ENCODE measurements at regions not wholly inside any gene's neighbourhood (a gene's known extent, or its start where the extent isn't known, plus 50 kb on each side); places are given as distances from the start of the nearest gene placed in this dataset.
"Not testable (repeated sequence)": the region's sequence is repeated elsewhere in the genome, so short reads cannot be mapped to it uniquely, and the experiment has no call there.

GRCh38 chr6:60450428-60450827 is 1835.6 kb downstream of the KHDRBS2 start:
- H3K79me2 ChIP-seq (ENCODE audit: insufficient read depth, low read length); H3K9me3 Mint-ChIP-seq (ENCODE audit: unreplicated experiment); H4K20me1 ChIP-seq (ENCODE audit: insufficient read depth, low read length); H3K36me3 Mint-ChIP-seq (ENCODE audit: low read depth, unreplicated experiment); H2AFZ ChIP-seq (ENCODE audit: low read depth, low read length); H3K27me3 Mint-ChIP-seq (ENCODE audit: low read depth, unreplicated experiment); H3K4me2 ChIP-seq (ENCODE audit: low read length); H3K4me1 ChIP-seq (ENCODE audit: insufficient read depth, low read length); H3K4me1 Mint-ChIP-seq (ENCODE audit: low read depth, unreplicated experiment); H3K9me3 ChIP-seq (ENCODE audit: insufficient read depth, low read depth, low read length); H3K27me3 ChIP-seq (ENCODE audit: insufficient read depth, low read length); H3K27ac Mint-ChIP-seq (ENCODE audit: unreplicated experiment); H3K4me3 Mint-ChIP-seq (ENCODE audit: unreplicated experiment); DNase-seq (ENCODE audit: low read depth); FAIRE-seq; H3K27ac ChIP-seq (ENCODE audit: low read depth, low read length); H3K9ac ChIP-seq (ENCODE audit: low read length); H3K36me3 ChIP-seq (ENCODE audit: insufficient read depth, low read length); H3K4me3 ChIP-seq (ENCODE audit: insufficient read depth, low read depth, low read length): not testable (repeated sequence)

GRCh38 chr6:60444532-60444931 is 1841.5 kb downstream of the KHDRBS2 start:
- H3K4me2 ChIP-seq (ENCODE audit: low read length); H3K9me3 ChIP-seq (ENCODE audit: insufficient read depth, low read depth, low read length); H3K27me3 Mint-ChIP-seq (ENCODE audit: low read depth, unreplicated experiment); H3K27ac ChIP-seq (ENCODE audit: low read depth, low read length); H4K20me1 ChIP-seq (ENCODE audit: insufficient read depth, low read length); H3K27ac Mint-ChIP-seq (ENCODE audit: unreplicated experiment); DNase-seq (ENCODE audit: low read depth); H3K9ac ChIP-seq (ENCODE audit: low read length); H3K9me3 Mint-ChIP-seq (ENCODE audit: unreplicated experiment); H3K4me3 Mint-ChIP-seq (ENCODE audit: unreplicated experiment); H3K4me1 Mint-ChIP-seq (ENCODE audit: low read depth, unreplicated experiment); H3K4me3 ChIP-seq (ENCODE audit: insufficient read depth, low read depth, low read length); FAIRE-seq; H3K36me3 Mint-ChIP-seq (ENCODE audit: low read depth, unreplicated experiment); H3K27me3 ChIP-seq (ENCODE audit: insufficient read depth, low read length); H3K79me2 ChIP-seq (ENCODE audit: insufficient read depth, low read length); H2AFZ ChIP-seq (ENCODE audit: low read depth, low read length); H3K36me3 ChIP-seq (ENCODE audit: insufficient read depth, low read length); H3K4me1 ChIP-seq (ENCODE audit: insufficient read depth, low read length): not testable (repeated sequence)

GRCh38 chr6:60439709-60440108 is 1846.3 kb downstream of the KHDRBS2 start:
- not testable (repeated sequence) for H3K4me2 ChIP-seq (ENCODE audit: low read length); H3K27me3 ChIP-seq (ENCODE audit: insufficient read depth, low read length); H3K36me3 ChIP-seq (ENCODE audit: insufficient read depth, low read length); H3K27ac Mint-ChIP-seq (ENCODE audit: unreplicated experiment); FAIRE-seq; H3K4me3 ChIP-seq (ENCODE audit: insufficient read depth, low read depth, low read length); H3K4me1 Mint-ChIP-seq (ENCODE audit: low read depth, unreplicated experiment); H3K27ac ChIP-seq (ENCODE audit: low read depth, low read length); DNase-seq (ENCODE audit: low read depth); H4K20me1 ChIP-seq (ENCODE audit: insufficient read depth, low read length); H3K9ac ChIP-seq (ENCODE audit: low read length); H3K9me3 Mint-ChIP-seq (ENCODE audit: unreplicated experiment); H3K27me3 Mint-ChIP-seq (ENCODE audit: low read depth, unreplicated experiment); H3K4me3 Mint-ChIP-seq (ENCODE audit: unreplicated experiment); H3K79me2 ChIP-seq (ENCODE audit: insufficient read depth, low read length); H3K9me3 ChIP-seq (ENCODE audit: insufficient read depth, low read depth, low read length); H3K36me3 Mint-ChIP-seq (ENCODE audit: low read depth, unreplicated experiment); H3K4me1 ChIP-seq (ENCODE audit: insufficient read depth, low read length); H2AFZ ChIP-seq (ENCODE audit: low read depth, low read length)

- not testable (repeated sequence) for H3K27me3 ChIP-seq (ENCODE audit: insufficient read depth, low read length); H4K20me1 ChIP-seq (ENCODE audit: insufficient read depth, low read length); H3K27ac ChIP-seq (ENCODE audit: low read depth, low read length); H3K27me3 Mint-ChIP-seq (ENCODE audit: low read depth, unreplicated experiment); H3K9ac ChIP-seq (ENCODE audit: low read length); H3K36me3 ChIP-seq (ENCODE audit: insufficient read depth, low read length); DNase-seq (ENCODE audit: low read depth); H3K4me1 ChIP-seq (ENCODE audit: insufficient read depth, low read length); H3K4me3 ChIP-seq (ENCODE audit: insufficient read depth, low read depth, low read length); H3K4me2 ChIP-seq (ENCODE audit: low read length); H3K9me3 ChIP-seq (ENCODE audit: insufficient read depth, low read depth, low read length); FAIRE-seq; H3K27ac Mint-ChIP-seq (ENCODE audit: unreplicated experiment); H2AFZ ChIP-seq (ENCODE audit: low read depth, low read length); H3K36me3 Mint-ChIP-seq (ENCODE audit: low read depth, unreplicated experiment); H3K4me1 Mint-ChIP-seq (ENCODE audit: low read depth, unreplicated experiment); H3K9me3 Mint-ChIP-seq (ENCODE audit: unreplicated experiment); H3K4me3 Mint-ChIP-seq (ENCODE audit: unreplicated experiment); H3K79me2 ChIP-seq (ENCODE audit: insufficient read depth, low read length)
Observed at GRCh38 chr6:60422691-60423090, 1863.3 kb downstream of the KHDRBS2 start.

- not testable (repeated sequence) for FAIRE-seq; H3K4me3 Mint-ChIP-seq (ENCODE audit: unreplicated experiment); H3K27ac Mint-ChIP-seq (ENCODE audit: unreplicated experiment); H3K9me3 ChIP-seq (ENCODE audit: insufficient read depth, low read depth, low read length); H3K4me1 Mint-ChIP-seq (ENCODE audit: low read depth, unreplicated experiment); H3K36me3 ChIP-seq (ENCODE audit: insufficient read depth, low read length); H3K27me3 Mint-ChIP-seq (ENCODE audit: low read depth, unreplicated experiment); H3K9ac ChIP-seq (ENCODE audit: low read length); DNase-seq (ENCODE audit: low read depth); H3K36me3 Mint-ChIP-seq (ENCODE audit: low read depth, unreplicated experiment); H2AFZ ChIP-seq (ENCODE audit: low read depth, low read length); H3K9me3 Mint-ChIP-seq (ENCODE audit: unreplicated experiment); H4K20me1 ChIP-seq (ENCODE audit: insufficient read depth, low read length); H3K27ac ChIP-seq (ENCODE audit: low read depth, low read length); H3K4me3 ChIP-seq (ENCODE audit: insufficient read depth, low read depth, low read length); H3K4me2 ChIP-seq (ENCODE audit: low read length); H3K79me2 ChIP-seq (ENCODE audit: insufficient read depth, low read length); H3K27me3 ChIP-seq (ENCODE audit: insufficient read depth, low read length); H3K4me1 ChIP-seq (ENCODE audit: insufficient read depth, low read length)
Observed at GRCh38 chr6:60416118-60416517, 1869.9 kb downstream of the KHDRBS2 start.

GRCh38 chr6:60408747-60409146 is 1877.3 kb downstream of the KHDRBS2 start:
- H3K4me1 Mint-ChIP-seq (ENCODE audit: low read depth, unreplicated experiment); H3K9me3 Mint-ChIP-seq (ENCODE audit: unreplicated experiment); H3K27ac ChIP-seq (ENCODE audit: low read depth, low read length); H2AFZ ChIP-seq (ENCODE audit: low read depth, low read length); H3K4me2 ChIP-seq (ENCODE audit: low read length); H3K4me1 ChIP-seq (ENCODE audit: insufficient read depth, low read length); H3K27me3 Mint-ChIP-seq (ENCODE audit: low read depth, unreplicated experiment); FAIRE-seq; H3K4me3 ChIP-seq (ENCODE audit: insufficient read depth, low read depth, low read length); DNase-seq (ENCODE audit: low read depth); H3K79me2 ChIP-seq (ENCODE audit: insufficient read depth, low read length); H3K27ac Mint-ChIP-seq (ENCODE audit: unreplicated experiment); H3K36me3 Mint-ChIP-seq (ENCODE audit: low read depth, unreplicated experiment); H3K9me3 ChIP-seq (ENCODE audit: insufficient read depth, low read depth, low read length); H3K36me3 ChIP-seq (ENCODE audit: insufficient read depth, low read length); H3K9ac ChIP-seq (ENCODE audit: low read length); H4K20me1 ChIP-seq (ENCODE audit: insufficient read depth, low read length); H3K27me3 ChIP-seq (ENCODE audit: insufficient read depth, low read length); H3K4me3 Mint-ChIP-seq (ENCODE audit: unreplicated experiment): not testable (repeated sequence)
